SK-N-MC (cell line): ENCODE measurements at regions not wholly inside any gene's neighbourhood (a gene's known extent, or its start where the extent isn't known, plus 50 kb on each side); places are given as distances from the start of the nearest gene placed in this dataset.

Experiments used
- DNase-seq: peaks from one replicate; pipeline ENCODE4 v3.0.0-alpha.2; 2011; ENCODE audit warnings: low read depth, low spot score
- H3K27ac ChIP-seq: fragments of 200-600 bp; sonication (generic); 2 replicates; pipeline ENCODE4 v1.5.1; 2016; ENCODE audit warnings: mixed run types
- H3K36me3 ChIP-seq: fragments of 200-600 bp; sonication (generic); 2 replicates; pipeline ENCODE4 v1.6.1; 2017; ENCODE audit warnings: antibody characterized with exemption, low read length, mixed read lengths; ENCODE audit not compliant: insufficient read depth
- H3K4me3 ChIP-seq: fragments of 200-600 bp; sonication (generic); 2 replicates; pipeline ENCODE4 v1.5.1; 2016
- H3K9ac ChIP-seq: fragments of 200-600 bp; sonication (generic); 2 replicates; pipeline ENCODE4 v1.8.0; 2017; ENCODE audit warnings: mixed run types, mixed read lengths; ENCODE audit not compliant: insufficient read length
- H3K9me3 ChIP-seq: fragments of 200-600 bp; sonication (generic); 2 replicates; pipeline ENCODE4 v1.6.1; 2017; ENCODE audit warnings: low read depth, mild to moderate bottlenecking, antibody characterized with exemption, low read length, moderate library complexity, mixed read lengths
- EZH2 ChIP-seq: fragments of 200-600 bp; sonication (generic); IDR thresholded peaks from one replicate; pipeline ENCODE4 v1.6.1; 2017; ENCODE audit warnings: antibody characterized with exemption
- FOXP2 ChIP-seq: optimal IDR thresholded peaks from 2 replicates; pipeline ENCODE3; 2011; ENCODE audit warnings: mild to moderate bottlenecking, moderate library complexity; ENCODE audit not compliant: insufficient read depth; ENCODE audit errors: extremely low read length, control extremely low read depth
- POLR2AphosphoS5 ChIP-seq: IDR thresholded peaks from 2 replicates; pipeline ENCODE4 v1.6.1; 2012; ENCODE audit warnings: mild to moderate bottlenecking, low read depth, low read length, borderline replicate concordance

DNA sequence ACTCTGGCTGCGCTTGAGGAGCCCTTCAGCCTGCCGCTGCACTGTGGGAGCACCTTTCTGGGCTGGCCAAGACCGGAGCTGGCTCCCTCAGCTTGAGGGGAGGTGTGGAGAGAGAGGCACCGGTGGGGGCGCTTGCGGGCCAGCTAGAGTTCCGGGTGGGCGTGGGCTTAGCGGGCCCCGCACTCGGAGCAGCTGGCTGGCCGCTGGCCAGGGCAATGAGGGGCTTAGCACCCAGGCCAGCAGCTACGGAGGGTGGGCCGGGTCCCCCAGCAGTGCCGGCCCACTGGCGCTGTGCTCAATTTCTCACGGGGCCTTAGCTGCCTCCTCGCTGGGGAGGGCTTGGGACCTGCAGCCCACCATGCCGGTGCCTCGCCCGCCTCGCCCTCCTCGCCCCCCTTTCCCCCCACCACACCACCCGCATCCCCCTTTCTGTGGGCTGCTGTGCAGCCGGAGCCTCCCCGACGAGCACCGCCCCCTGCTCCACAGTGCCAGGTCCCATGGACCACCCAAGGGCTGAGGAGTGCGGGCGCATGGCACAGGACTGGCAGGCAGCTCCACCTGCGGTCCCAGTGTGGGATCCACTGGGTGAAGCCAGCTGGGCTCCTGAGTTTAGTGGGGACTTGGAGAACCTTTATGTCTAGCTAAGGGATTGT lies 954.5 kb downstream of the DTWD2 start:
- H3K9me3 ChIP-seq, result no peaks in the 10 kb centered on the region
- no peak overlapping the region for H3K4me3 ChIP-seq
- H3K9ac ChIP-seq, result no peak overlapping the region
- no peaks in the 10 kb centered on the region for H3K36me3 ChIP-seq
- H3K27ac ChIP-seq, result no peak overlapping the region
- TF ChIP-seq EZH2, result no peak
- no peak for DNase-seq

DNA sequence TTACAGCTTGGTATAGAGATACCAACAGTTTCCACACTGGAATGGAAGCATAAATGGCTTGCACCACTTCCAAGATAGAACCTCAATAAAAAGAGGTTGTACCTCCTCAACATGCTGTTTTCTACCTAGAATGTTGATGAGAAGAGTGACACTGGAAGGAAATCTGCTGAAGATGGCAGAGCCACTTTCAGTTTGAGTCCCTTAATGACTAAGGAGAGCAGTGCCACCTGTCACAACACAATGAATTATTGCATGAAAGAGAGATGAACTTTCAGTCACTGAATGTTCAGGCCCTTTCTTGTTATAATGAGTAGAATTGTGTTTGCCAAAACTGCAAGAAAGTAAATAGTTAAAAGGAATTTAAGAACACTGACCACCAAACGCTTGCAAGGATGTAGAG lies 958.5 kb downstream of the DTWD2 start:
- no peak overlapping the region for H3K4me3 ChIP-seq
- no peaks in the 10 kb centered on the region for H3K9me3 ChIP-seq
- no peaks in the 10 kb centered on the region for H3K36me3 ChIP-seq
- TF ChIP-seq POLR2AphosphoS5 (no peak), EZH2 (no peak), FOXP2 (no peak)
- no peak overlapping the region for H3K9ac ChIP-seq
- no peak overlapping the region for H3K27ac ChIP-seq
- no peak for DNase-seq

DNA sequence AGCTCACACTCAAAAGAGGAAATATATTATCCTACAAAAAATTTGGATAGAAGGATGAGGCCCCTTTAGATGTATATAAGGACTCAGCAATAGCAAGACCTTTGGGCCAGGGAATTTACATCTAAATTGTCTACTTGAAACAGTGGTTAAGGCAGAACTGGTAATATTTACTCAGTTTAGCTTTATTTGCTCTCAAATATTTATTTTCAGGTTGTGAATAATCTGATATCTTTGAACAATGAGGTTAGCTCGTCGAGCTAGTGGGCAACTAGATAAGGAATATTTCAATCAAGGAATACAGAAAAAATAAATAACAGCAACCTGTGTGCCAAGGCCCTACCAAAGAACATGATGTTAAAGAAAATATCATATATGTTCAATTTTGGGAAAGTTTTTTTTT lies 966.3 kb downstream of the DTWD2 start:
- Histone ChIP-seq H3K9ac (no peak overlapping the region), H3K9me3 (no peaks in the 10 kb centered on the region), H3K27ac (no peak overlapping the region), H3K36me3 (no peaks in the 10 kb centered on the region), H3K4me3 (no peak overlapping the region)
- TF ChIP-seq EZH2, result no peak
- no peak for TF ChIP-seq POLR2AphosphoS5
- TF ChIP-seq FOXP2, result no peak
- no peak for DNase-seq

DNA sequence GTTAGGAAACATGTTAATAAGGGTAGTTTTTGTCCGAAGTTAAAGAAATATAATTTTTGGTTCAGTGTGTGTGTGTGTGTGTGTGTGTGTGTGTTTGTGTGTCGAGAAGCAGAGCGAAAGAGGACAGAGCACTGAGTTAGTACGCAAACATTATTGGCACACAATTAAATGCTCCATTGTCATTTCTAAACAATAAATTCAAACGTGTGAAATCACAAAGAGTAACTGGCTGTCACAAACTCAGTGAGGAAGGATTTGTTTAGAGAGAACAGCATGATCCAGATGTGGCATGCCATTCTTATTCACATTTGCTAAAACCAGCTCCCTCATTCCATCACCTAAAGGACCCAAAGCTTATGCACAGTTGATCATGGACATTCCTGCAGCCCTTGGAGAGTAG lies 970.8 kb downstream of the DTWD2 start:
- Histone ChIP-seq H3K9me3 (no peaks in the 10 kb centered on the region), H3K27ac (no peak overlapping the region), H3K4me3 (no peak overlapping the region), H3K36me3 (no peaks in the 10 kb centered on the region), H3K9ac (no peak overlapping the region)
- no peak for DNase-seq
- no peak for TF ChIP-seq POLR2AphosphoS5
- TF ChIP-seq EZH2, result no peak
- no peak for TF ChIP-seq FOXP2

DNA sequence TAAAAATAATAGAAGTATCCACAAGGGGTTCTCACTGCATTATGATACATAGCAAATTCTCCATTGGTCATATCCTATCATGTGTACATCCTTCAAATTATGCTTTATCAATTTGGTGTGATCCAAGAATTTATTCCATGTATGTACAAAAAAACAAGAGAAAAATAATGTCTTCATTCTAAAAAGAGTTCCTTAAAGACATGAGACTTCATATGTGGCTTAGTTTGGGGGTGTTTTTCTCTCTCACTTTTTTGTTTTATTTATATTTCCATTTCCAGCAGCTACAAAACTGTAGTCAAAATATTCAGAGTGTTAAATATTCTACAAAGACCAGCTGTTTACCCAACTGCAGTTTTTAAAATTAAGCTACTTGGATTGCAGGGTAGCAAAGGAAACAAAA lies 972.0 kb downstream of the DTWD2 start:
- no peak overlapping the region for H3K9ac ChIP-seq
- H3K36me3 ChIP-seq, result no peaks in the 10 kb centered on the region
- H3K9me3 ChIP-seq, result no peaks in the 10 kb centered on the region
- no peak for TF ChIP-seq POLR2AphosphoS5
- no peak for TF ChIP-seq FOXP2
- TF ChIP-seq EZH2, result no peak
- DNase-seq, result no peak
- no peak overlapping the region for H3K27ac ChIP-seq
- H3K4me3 ChIP-seq, result no peak overlapping the region

DNA sequence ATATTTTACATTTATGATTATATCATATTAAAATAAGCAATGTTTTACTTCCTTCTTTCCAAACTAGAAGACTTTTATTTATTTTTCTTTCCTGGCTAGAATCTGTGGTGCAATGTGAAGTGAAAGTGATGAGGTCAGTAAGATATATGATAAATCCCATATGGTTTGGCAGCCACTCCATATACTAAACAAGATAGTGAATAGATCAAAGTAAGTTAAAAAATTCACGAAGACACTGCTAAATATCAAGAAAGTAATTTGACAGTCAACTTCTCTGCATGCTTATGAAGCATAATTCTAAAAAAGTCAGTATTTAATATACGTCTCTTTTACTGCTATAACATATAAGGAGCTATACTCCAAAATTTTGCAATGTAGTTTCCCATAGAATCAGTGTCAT lies 972.8 kb downstream of the DTWD2 start:
- DNase-seq, result no peak

DNA sequence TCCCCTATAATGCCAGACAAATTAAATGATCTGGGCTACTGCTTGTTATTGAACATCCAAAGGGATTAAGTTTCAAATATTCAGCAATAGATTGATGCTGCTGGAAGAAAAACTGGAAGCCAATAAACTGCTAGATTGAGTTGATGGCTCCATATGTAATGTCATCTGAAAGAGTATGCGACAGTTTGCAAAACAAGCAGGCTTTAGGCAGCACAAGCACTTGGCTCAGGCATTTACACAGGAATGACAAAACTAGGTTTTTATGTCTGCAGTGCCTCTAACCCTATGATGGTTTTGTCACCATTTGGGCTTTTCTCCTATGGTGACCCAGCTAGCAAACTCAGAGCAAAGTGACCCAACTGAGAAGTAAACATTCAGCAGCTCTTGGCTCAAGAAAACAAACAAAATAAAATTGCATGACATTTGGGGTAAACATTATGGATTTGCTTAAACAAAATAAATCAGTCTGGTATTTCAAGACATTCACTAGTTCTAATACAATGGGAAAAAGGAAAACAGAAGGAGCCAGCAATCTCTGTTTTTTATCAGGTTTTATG lies 978.5 kb downstream of the DTWD2 start:
- Histone ChIP-seq H3K36me3 (no peaks in the 10 kb centered on the region), H3K9me3 (no peaks in the 10 kb centered on the region), H3K27ac (no peak overlapping the region), H3K9ac (no peak overlapping the region), H3K4me3 (no peak overlapping the region)
- TF ChIP-seq FOXP2, result no peak
- no peak for TF ChIP-seq POLR2AphosphoS5
- no peak for TF ChIP-seq EZH2
- no peak for DNase-seq

More for the DNA sequence above, 972.8 kb downstream of the DTWD2 start:
- Histone ChIP-seq H3K9ac (no peak overlapping the region), H3K4me3 (no peak overlapping the region), H3K9me3 (no peaks in the 10 kb centered on the region), H3K27ac (no peak overlapping the region), H3K36me3 (no peaks in the 10 kb centered on the region)
- TF ChIP-seq EZH2, result no peak
- TF ChIP-seq FOXP2, result no peak
- TF ChIP-seq POLR2AphosphoS5, result no peak

DNA sequence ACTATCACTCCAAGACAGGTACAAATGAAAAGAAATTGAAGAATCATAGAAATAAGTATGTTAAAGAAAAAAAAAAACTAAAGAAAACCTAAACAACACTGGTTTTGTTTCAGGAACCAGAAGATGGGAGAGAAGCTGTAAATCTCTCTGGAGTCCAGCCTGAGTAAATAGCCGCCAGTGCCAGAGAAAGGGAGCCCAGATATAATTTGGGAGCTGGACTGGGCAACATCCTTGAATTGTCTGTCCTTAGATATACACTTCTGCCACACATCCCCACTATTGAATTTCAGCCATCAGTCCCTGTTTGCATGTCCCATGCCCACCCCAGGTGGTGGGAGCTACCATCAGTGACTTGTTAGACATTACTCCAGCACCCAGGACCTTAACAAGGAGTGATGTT lies 979.6 kb downstream of the DTWD2 start:
- no peak overlapping the region for H3K27ac ChIP-seq
- no peak for DNase-seq
- H3K4me3 ChIP-seq, result no peak overlapping the region
- H3K36me3 ChIP-seq, result no peaks in the 10 kb centered on the region
- no peaks in the 10 kb centered on the region for H3K9me3 ChIP-seq
- no peak for TF ChIP-seq EZH2
- no peak overlapping the region for H3K9ac ChIP-seq

DNA sequence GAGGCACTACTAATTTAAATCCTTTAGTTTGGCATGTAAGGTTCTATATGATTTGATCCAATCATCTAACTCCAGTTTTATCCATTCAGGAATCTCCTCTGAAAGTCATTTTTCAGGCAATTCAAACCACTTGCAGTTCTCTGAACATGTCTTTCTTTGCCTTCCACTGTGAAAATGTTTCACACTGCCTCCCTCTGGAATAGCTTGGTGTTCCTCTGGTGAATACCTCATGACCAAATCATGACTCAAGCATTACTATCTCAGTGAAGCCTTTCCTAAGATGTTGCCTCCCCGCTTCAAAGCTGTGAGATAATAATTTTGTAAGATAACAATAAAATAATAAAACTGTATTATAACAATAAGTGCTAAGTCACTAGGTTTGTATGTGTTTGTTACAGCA lies 981.1 kb downstream of the DTWD2 start:
- Histone ChIP-seq H3K27ac (no peak overlapping the region), H3K9ac (no peak overlapping the region), H3K36me3 (no peaks in the 10 kb centered on the region), H3K9me3 (no peaks in the 10 kb centered on the region), H3K4me3 (no peak overlapping the region)
- no peak for DNase-seq
- TF ChIP-seq FOXP2, result no peak
- no peak for TF ChIP-seq POLR2AphosphoS5
- no peak for TF ChIP-seq EZH2
